ENCODE measurements at regions not wholly inside any gene's neighbourhood (a gene's known extent, or its start where the extent isn't known, plus 50 kb on each side); places are given as distances from the start of the nearest gene placed in this dataset.
"Not testable (repeated sequence)": the region's sequence is repeated elsewhere in the genome, so short reads cannot be mapped to it uniquely, and the experiment has no call there.

DNA sequence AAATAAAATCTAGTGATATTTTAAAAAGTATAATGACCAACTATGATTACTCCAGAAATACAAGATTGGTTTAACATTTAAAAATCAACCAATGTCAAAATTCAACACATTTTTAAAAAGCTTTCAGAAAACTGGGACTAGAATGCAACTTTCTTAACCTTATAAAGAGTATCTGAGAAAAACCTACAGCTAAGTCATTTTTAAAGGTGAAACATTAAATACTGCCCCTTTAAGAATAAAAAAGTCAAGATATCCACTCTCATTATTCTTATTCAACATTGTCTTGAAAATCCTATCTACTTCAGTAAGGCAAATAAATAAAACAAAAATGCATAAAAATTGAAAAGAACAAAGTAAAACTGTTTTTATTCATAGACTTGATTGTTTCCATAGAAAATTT lies 673.2 kb downstream of the UQCRFS1 start:
- no peak for DNase-seq
- no peak overlapping the region for H3K4me3 Mint-ChIP-seq
- no peak overlapping the region for H3K27ac Mint-ChIP-seq
- H3K4me1 Mint-ChIP-seq (ENCODE audit: low read depth) = no peaks in the 10 kb centered on the region
- intact Hi-C loops (cut with micrococcal nuclease) = no loop called here
- POLR2A ChIA-PET = no interaction called here
- TF ChIP-seq, protein P1, sequence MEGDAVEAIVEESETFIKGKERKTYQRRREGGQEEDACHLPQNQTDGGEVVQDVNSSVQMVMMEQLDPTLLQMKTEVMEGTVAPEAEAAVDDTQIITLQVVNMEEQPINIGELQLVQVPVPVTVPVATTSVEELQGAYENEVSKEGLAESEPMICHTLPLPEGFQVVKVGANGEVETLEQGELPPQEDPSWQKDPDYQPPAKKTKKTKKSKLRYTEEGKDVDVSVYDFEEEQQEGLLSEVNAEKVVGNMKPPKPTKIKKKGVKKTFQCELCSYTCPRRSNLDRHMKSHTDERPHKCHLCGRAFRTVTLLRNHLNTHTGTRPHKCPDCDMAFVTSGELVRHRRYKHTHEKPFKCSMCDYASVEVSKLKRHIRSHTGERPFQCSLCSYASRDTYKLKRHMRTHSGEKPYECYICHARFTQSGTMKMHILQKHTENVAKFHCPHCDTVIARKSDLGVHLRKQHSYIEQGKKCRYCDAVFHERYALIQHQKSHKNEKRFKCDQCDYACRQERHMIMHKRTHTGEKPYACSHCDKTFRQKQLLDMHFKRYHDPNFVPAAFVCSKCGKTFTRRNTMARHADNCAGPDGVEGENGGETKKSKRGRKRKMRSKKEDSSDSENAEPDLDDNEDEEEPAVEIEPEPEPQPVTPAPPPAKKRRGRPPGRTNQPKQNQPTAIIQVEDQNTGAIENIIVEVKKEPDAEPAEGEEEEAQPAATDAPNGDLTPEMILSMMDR (IDR thresholded peaks at IDR 0.05) = no peak
- no peak for ATAC-seq
- peaks cover 11% of the 10 kb centered on the region for H3K9me3 Mint-ChIP-seq
- no peaks in the 10 kb centered on the region for H3K36me3 Mint-ChIP-seq (ENCODE audit: low read depth)
- CTCF ChIA-PET = no interaction called here
- H3K27me3 Mint-ChIP-seq = no peaks in the 10 kb centered on the region

DNA sequence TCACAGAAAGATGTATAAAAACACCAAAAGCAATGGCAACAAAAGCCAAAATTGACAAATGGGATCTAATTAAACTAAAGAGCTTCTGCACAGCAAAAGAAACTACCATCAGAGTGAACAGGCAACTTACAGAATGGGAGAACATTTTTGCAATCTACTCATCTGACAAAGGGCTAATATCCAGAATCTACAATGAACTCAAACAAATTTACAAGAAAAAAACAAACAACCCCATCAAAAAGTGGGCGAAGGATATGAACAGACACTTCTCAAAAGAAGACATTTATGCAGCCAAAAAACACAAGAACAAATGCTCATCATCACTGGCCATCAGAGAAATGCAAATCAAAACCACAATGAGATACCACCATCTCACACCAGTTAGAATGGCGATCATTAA lies 674.4 kb downstream of the UQCRFS1 start:
- POLR2A ChIA-PET; H3K36me3 Mint-ChIP-seq (ENCODE audit: low read depth); H3K27ac Mint-ChIP-seq; H3K4me3 Mint-ChIP-seq; ATAC-seq; H3K4me1 Mint-ChIP-seq (ENCODE audit: low read depth); DNase-seq; intact Hi-C loops (cut with micrococcal nuclease); CTCF ChIA-PET; H3K27me3 Mint-ChIP-seq: not testable (repeated sequence)
- H3K9me3 Mint-ChIP-seq = peaks cover 11% of the 10 kb centered on the region

- ATAC-seq (no peak), DNase-seq (no peak)
- TF ChIP-seq, protein P1 (IDR thresholded peaks at IDR 0.05) = no peak
- Mint-ChIP-seq H3K36me3 (ENCODE audit: low read depth) (no peaks in the 10 kb centered on the region), H3K27me3 (no peaks in the 10 kb centered on the region), H3K4me3 (no peak overlapping the region), H3K4me1 (ENCODE audit: low read depth) (no peaks in the 10 kb centered on the region), H3K27ac (no peak overlapping the region), H3K9me3 (peaks cover 11% of the 10 kb centered on the region)
- intact Hi-C loops (cut with micrococcal nuclease) = no loop called here
- CTCF ChIA-PET = no interaction called here
- POLR2A ChIA-PET = no interaction called here
These were observed 675.1 kb downstream of the UQCRFS1 start for GRCh38 chr19:28537896-28538295.

GRCh38 chr19:28537079-28537478 lies 675.9 kb downstream of the UQCRFS1 start:
- Mint-ChIP-seq H3K27me3 (no peaks in the 10 kb centered on the region), H3K36me3 (ENCODE audit: low read depth) (no peaks in the 10 kb centered on the region), H3K4me3 (no peak overlapping the region), H3K4me1 (ENCODE audit: low read depth) (no peaks in the 10 kb centered on the region), H3K9me3 (peaks cover 13% of the 10 kb centered on the region), H3K27ac (no peak overlapping the region)
- POLR2A ChIA-PET = interaction anchor here (0.6 kb wide), 1 partner anchor 835 kb away, joined by 4 read pairs; no protein-coding TSS in a partner anchor
- TF ChIP-seq, protein P1 (IDR thresholded peaks at IDR 0.05) = no peak
- intact Hi-C loops (cut with micrococcal nuclease) = no loop called here
- ATAC-seq = no peak
- no peak for DNase-seq
- CTCF ChIA-PET = no interaction called here

DNA sequence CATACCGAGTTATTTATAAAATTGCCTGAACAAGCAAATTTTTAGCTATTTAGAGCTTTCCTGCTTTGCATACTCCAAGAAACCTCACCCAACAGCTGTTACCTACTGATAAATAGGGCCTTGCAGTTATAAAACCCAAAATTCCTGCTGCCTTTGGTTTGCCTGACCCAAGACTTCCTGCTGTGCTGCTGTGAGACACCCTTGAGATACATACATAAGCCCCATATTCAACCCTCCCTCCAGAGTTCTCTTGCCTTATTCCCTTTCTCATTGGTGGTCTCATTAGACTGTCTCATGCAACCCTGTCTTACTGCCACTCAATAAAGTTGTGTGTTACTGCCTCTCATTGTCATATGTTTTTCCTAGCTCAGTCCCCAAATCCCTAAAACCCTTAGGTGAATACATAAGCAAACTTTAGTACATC lies 677.6 kb downstream of the UQCRFS1 start:
- TF ChIP-seq, protein P1 (IDR thresholded peaks at IDR 0.05) = no peak
- Mint-ChIP-seq H3K4me3 (no peak overlapping the region), H3K27ac (no peak overlapping the region), H3K4me1 (ENCODE audit: low read depth) (no peaks in the 10 kb centered on the region), H3K27me3 (no peaks in the 10 kb centered on the region), H3K9me3 (peaks cover 13% of the 10 kb centered on the region), H3K36me3 (ENCODE audit: low read depth) (peaks cover 3% of the 10 kb centered on the region)
- no peak for ATAC-seq
- intact Hi-C loops (cut with micrococcal nuclease) = no loop called here
- CTCF ChIA-PET = no interaction called here
- no peak for DNase-seq
- POLR2A ChIA-PET = no interaction called here

- H3K4me1 Mint-ChIP-seq (ENCODE audit: low read depth) = no peaks in the 10 kb centered on the region
- no peak for ATAC-seq
- ChIA-PET POLR2A (no interaction called here), CTCF (no interaction called here)
- TF ChIP-seq, protein P1 (IDR thresholded peaks at IDR 0.05) = no peak
- peaks cover 13% of the 10 kb centered on the region for H3K9me3 Mint-ChIP-seq
- intact Hi-C loops (cut with micrococcal nuclease) = no loop called here
- no peak overlapping the region for H3K4me3 Mint-ChIP-seq
- H3K27me3 Mint-ChIP-seq = no peaks in the 10 kb centered on the region
- H3K27ac Mint-ChIP-seq = no peak overlapping the region
- H3K36me3 Mint-ChIP-seq (ENCODE audit: low read depth) = peaks cover 3% of the 10 kb centered on the region
- DNase-seq = no peak
These were observed 678.1 kb downstream of the UQCRFS1 start for GRCh38 chr19:28534766-28535351.

All from activated CD8-positive, alpha-beta T cell treated with anti-CD3 and anti-CD28 coated beads for 36 hours (primary cell).